HG02642 (cell line): ENCODE measurements at regions not wholly inside any gene's neighbourhood (a gene's known extent, or its start where the extent isn't known, plus 50 kb on each side); places are given as distances from the start of the nearest gene placed in this dataset.
"Not testable (repeated sequence)": the region's sequence is repeated elsewhere in the genome, so short reads cannot be mapped to it uniquely, and the experiment has no call there.

Experiments used
- ATAC-seq: cut with Tn5 transposase; IDR thresholded peaks from one replicate; pipeline ENCODE4 v1.9.1; 2021; ENCODE audit warnings: mild to moderate bottlenecking; ENCODE audit not compliant: unreplicated experiment, poor library complexity

GRCh38 chr6:170151321-170151771 is 139.5 kb downstream of the DLL1 start:
- no peak for ATAC-seq

- ATAC-seq = no peak
These were observed 140.3 kb downstream of the DLL1 start for GRCh38 chr6:170150590-170150945.

- ATAC-seq = no peak
These were observed 140.9 kb downstream of the DLL1 start for GRCh38 chr6:170149681-170150589.

GRCh38 chr6:170148709-170149470 is 142.0 kb downstream of the DLL1 start:
- ATAC-seq = no peak

GRCh38 chr6:170147832-170148708 is 142.8 kb downstream of the DLL1 start:
- ATAC-seq = no peak

- ATAC-seq = no peak
These were observed 143.7 kb downstream of the DLL1 start for GRCh38 chr6:170147056-170147787.

GRCh38 chr6:170146640-170147039 is 144.2 kb downstream of the DLL1 start:
- ATAC-seq = no peak

GRCh38 chr6:170146131-170146530 is 144.7 kb downstream of the DLL1 start:
- not testable (repeated sequence) for ATAC-seq

- not testable (repeated sequence) for ATAC-seq
These were observed 145.2 kb downstream of the DLL1 start for GRCh38 chr6:170145716-170146115.

GRCh38 chr6:170145272-170145592 is 145.6 kb downstream of the DLL1 start:
- ATAC-seq = no peak

GRCh38 chr6:170144571-170145271 is 146.2 kb downstream of the DLL1 start:
- no peak for ATAC-seq

GRCh38 chr6:170143401-170144150 is 147.3 kb downstream of the DLL1 start:
- ATAC-seq = no peak

- no peak for ATAC-seq
These were observed 148.3 kb downstream of the DLL1 start for GRCh38 chr6:170142559-170142958.

GRCh38 chr6:170141061-170141460 is 149.8 kb downstream of the DLL1 start:
- ATAC-seq = not testable (repeated sequence)

GRCh38 chr6:170140129-170140528 is 150.7 kb downstream of the DLL1 start:
- no peak for ATAC-seq

GRCh38 chr6:170139531-170139930 is 151.3 kb downstream of the DLL1 start:
- no peak for ATAC-seq

- ATAC-seq = not testable (repeated sequence)
These were observed 151.8 kb downstream of the DLL1 start for GRCh38 chr6:170139046-170139445.
